Gastrocnemius medialis (tissue), 4 donors: ENCODE measurements at regions not wholly inside any gene's neighbourhood (a gene's known extent, or its start where the extent isn't known, plus 50 kb on each side); places are given as distances from the start of the nearest gene placed in this dataset.

Experiments used
- POLR2A ChIP-seq, 2 donors: fragments of 450-650 bp; IDR thresholded peaks; one replicate each; pipeline ENCODE4 v1.6.1; 2017; ENCODE audit warnings: antibody characterized with exemption in 2 of 2, mild to moderate bottlenecking in 2 of 2, moderate library complexity in 2 of 2
- TF ChIP-seq, protein P1 (sequence below), 5 experiments: fragments of 450-650 bp in 3 of 5; fragments of 200-600 bp in 2 of 5; sonication (generic) in 2 of 5; IDR thresholded peaks in 4 of 5; conservative IDR thresholded peaks in 1 of 5; 1 replicate in 4 of 5; 2 replicates in 1 of 5; pipeline ENCODE4 v1.5.1; 2016 to 2019; ENCODE audit warnings: antibody characterized with exemption in 5 of 5, mild to moderate bottlenecking in 3 of 5, moderate library complexity in 3 of 5

DNA sequence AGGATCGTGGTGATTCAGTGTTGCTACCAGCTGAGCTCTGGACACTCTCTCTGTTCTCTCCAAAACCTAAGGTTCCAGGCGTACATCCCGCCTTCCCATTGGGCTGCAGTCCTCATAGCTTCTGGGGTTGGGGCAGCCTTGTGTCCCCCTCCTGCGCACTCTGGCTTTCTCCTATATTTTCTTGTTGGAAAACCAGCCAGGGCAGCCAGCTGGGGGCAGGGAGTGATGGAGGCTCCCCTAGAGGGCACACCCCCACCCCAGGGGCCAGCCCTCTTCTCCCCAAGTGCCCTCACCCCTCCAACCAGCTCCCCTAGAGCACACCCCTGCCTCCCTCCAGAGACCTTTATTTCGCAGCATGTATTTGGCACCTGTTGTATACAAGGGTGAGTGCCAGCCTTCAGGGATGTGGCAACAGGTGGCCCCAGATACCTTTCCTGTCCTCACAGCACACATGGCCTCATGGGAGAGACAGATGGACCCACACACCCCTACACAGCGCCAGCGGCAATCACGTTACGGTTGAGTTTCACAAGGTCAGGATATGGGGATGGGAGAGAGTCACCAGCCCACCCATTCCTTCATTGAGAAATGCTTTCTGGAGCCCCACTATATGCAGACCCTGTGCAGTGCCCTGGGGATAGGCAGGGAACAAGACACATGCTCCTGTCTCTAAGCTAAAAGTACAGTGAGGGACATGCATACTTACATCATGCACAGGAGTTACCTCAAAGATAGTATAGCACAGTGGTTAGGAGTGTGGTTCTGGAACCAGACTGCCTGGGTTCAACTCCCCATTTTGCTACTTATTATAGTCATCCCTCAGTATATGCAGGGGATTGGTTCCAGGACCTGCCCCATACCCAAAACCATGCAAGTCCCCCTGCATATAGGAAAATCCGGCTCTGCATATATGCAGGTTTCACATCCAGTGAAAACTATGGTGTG is 141.1 kb downstream of the PHETA1 start:
- TF ChIP-seq POLR2A (IDR thresholded peaks at IDR 0.05) = no peak
- TF ChIP-seq, protein P1, sequence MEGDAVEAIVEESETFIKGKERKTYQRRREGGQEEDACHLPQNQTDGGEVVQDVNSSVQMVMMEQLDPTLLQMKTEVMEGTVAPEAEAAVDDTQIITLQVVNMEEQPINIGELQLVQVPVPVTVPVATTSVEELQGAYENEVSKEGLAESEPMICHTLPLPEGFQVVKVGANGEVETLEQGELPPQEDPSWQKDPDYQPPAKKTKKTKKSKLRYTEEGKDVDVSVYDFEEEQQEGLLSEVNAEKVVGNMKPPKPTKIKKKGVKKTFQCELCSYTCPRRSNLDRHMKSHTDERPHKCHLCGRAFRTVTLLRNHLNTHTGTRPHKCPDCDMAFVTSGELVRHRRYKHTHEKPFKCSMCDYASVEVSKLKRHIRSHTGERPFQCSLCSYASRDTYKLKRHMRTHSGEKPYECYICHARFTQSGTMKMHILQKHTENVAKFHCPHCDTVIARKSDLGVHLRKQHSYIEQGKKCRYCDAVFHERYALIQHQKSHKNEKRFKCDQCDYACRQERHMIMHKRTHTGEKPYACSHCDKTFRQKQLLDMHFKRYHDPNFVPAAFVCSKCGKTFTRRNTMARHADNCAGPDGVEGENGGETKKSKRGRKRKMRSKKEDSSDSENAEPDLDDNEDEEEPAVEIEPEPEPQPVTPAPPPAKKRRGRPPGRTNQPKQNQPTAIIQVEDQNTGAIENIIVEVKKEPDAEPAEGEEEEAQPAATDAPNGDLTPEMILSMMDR (IDR thresholded peaks at IDR 0.05 in 4 of 5, conservative IDR thresholded peaks at IDR 0.05 in 1 of 5) = no peak
